Mucosa of descending colon (tissue), 3 donors: ENCODE measurements at regions not wholly inside any gene's neighbourhood (a gene's known extent, or its start where the extent isn't known, plus 50 kb on each side); places are given as distances from the start of the nearest gene placed in this dataset.

Experiments used
- ATAC-seq: fragments of 200-7000 bp; cut with Tn5 transposase; one replicate; pipeline ENCODE4 v1.9.1; 2020; ENCODE audit warnings: mild to moderate bottlenecking, moderate library complexity
- DNase-seq, 3 donors: peaks; one replicate each; pipeline ENCODE4 v3.0.0-alpha.2; 2020
- H3K36me3 ChIP-seq: fragments of 200-600 bp; one replicate; pipeline ENCODE4 v1.8.0; 2021; ENCODE audit warnings: low read depth, mild to moderate bottlenecking
- H3K4me1 ChIP-seq: fragments of 200-600 bp; one replicate; pipeline ENCODE4 v1.8.0; 2021; ENCODE audit warnings: low read depth, mild to moderate bottlenecking
- H3K4me3 ChIP-seq: fragments of 200-600 bp; one replicate; pipeline ENCODE4 v1.8.0; 2021; ENCODE audit warnings: mild to moderate bottlenecking
- H3K9me3 ChIP-seq: fragments of 200-600 bp; one replicate; pipeline ENCODE4 v1.8.0; 2021; ENCODE audit warnings: mild to moderate bottlenecking
- CTCF ChIP-seq: fragments of 200-600 bp; IDR thresholded peaks from one replicate; pipeline ENCODE4 v1.8.0; 2022; ENCODE audit warnings: antibody characterized with exemption, mild to moderate bottlenecking
- intact Hi-C, 2 donors: fragments of 100-400 bp; cut with DNase I in 1 of 2; cut with micrococcal nuclease in 1 of 2; formaldehyde crosslinking; loops; one replicate each; pipeline versions ENCODE4 v1.11.0 to v1.11.1; 2022; cut with DNase I, micrococcal nuclease
- donor health status: DM: no; HTN: no; CAD: no; lungs with moderate emphysema.
- donor health status: DM: no; HTN: no; CAD: no.
- donor health status: DM: no; HTN: yes; CAD: no.

DNA sequence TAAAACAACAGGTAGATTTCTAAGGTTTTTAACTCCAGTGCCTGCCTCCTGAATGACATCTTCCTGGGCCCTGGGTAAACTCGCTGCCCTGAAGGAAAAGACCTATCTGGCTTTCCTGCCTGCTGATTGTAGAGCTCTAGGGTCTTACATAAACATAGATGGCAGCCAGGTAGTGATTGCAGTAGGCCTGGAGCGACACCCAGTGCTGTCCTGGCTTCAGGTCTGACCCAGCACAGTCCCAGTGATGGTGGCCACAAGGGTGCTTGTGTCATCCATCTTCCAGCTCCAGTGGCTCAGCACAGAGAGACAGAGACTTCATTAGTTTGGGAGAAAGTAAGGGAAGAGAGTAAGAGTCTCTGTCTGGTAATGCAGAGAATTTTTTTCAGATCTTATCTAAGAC is 542.9 kb upstream of the IMPG1 start:
- Histone ChIP-seq H3K4me1 (no peaks in the 10 kb centered on the region), H3K9me3 (no peaks in the 10 kb centered on the region), H3K4me3 (no peak overlapping the region), H3K36me3 (no peaks in the 10 kb centered on the region)
- TF ChIP-seq CTCF, result no peak
- intact Hi-C loops, result no loop called here
- ATAC-seq (no peak), DNase-seq (no peak)

GRCh38 chr6:76612954-76613353 is 540.5 kb upstream of the IMPG1 start:
- DNase-seq, result no peak
- Histone ChIP-seq H3K9me3 (no peaks in the 10 kb centered on the region), H3K4me1 (no peaks in the 10 kb centered on the region), H3K36me3 (no peaks in the 10 kb centered on the region), H3K4me3 (no peak overlapping the region)
- ATAC-seq, result no peak
- intact Hi-C loops, result no loop called here
- no peak for TF ChIP-seq CTCF

DNA sequence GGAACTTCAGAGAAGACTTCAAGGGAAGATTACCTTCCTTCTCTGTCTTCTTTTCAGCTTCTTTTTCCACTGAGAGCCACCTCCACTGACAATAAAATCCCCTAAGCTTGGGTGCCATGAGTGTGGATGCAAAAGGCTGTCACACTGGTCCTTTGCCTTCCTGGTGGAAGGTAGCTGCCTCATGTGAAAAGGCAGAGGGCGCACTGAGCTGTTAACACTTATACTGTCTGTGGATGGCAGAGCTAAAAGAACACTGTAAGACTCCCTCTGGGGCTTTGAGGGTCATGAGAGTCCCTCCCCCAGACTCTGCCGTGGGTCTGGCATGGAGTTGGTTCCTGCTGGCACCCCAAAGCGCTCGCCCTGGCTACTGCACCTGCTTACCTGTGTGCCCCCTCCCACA is 536.7 kb upstream of the IMPG1 start:
- Histone ChIP-seq H3K4me3 (no peak overlapping the region), H3K9me3 (no peaks in the 10 kb centered on the region), H3K4me1 (no peaks in the 10 kb centered on the region), H3K36me3 (no peaks in the 10 kb centered on the region)
- intact Hi-C loops, result no loop called here
- TF ChIP-seq CTCF, result no peak
- ATAC-seq (no peak), DNase-seq (no peak)

DNA sequence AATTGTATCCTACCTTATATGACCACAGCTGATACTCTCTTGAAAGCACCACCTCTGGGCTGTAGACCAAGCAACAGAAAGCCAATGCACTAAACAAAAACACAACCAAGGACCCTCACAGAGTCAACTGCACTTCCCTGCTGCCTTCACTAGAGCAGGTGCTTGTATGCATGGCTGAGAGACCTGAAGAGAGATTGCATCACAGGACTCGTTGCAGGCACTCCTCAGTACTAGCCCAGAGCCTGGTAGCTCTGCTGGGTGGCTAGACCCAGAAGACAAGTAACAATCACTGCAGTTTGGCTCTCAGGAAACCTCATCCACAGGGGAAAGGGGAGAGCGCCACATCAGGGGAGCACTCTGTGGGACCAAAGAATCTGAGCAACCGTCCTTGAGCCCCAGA is 521.6 kb upstream of the IMPG1 start:
- DNase-seq (no peak), ATAC-seq (no peak)
- no peak for TF ChIP-seq CTCF
- intact Hi-C loops, result no loop called here
- Histone ChIP-seq H3K36me3 (no peaks in the 10 kb centered on the region), H3K4me3 (no peak overlapping the region), H3K4me1 (no peaks in the 10 kb centered on the region), H3K9me3 (no peaks in the 10 kb centered on the region)

GRCh38 chr6:76593668-76594067 is 521.2 kb upstream of the IMPG1 start:
- TF ChIP-seq CTCF, result no peak
- intact Hi-C loops, result no loop called here
- H3K9me3 ChIP-seq, result no peaks in the 10 kb centered on the region
- ATAC-seq (no peak), DNase-seq (no peak)
- H3K4me1 ChIP-seq, result no peaks in the 10 kb centered on the region
- no peaks in the 10 kb centered on the region for H3K36me3 ChIP-seq
- H3K4me3 ChIP-seq, result no peak overlapping the region

DNA sequence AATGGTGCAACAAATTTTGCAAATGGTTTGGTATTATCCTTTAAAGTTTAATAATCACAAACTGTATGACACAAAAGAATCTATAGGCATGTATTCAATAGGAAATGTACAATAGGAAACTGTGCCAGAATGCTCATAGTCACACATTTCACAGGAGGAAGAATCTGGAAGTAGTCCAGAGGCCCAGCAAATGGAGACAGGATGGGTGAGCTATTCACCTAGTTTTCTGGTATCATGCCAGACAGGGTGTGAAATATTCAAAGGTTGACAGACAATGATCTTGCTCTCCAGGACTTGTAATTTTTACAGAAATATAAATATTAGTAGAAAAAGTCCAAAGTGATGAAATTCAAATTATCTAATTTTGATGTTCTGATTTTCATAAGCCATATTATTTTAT is 520.1 kb upstream of the IMPG1 start:
- intact Hi-C loops, result no loop called here
- ATAC-seq (no peak), DNase-seq (no peak)
- Histone ChIP-seq H3K4me3 (no peak overlapping the region), H3K4me1 (no peaks in the 10 kb centered on the region), H3K9me3 (no peaks in the 10 kb centered on the region), H3K36me3 (no peaks in the 10 kb centered on the region)
- no peak for TF ChIP-seq CTCF
